Neural cell (in vitro differentiated cells): ENCODE measurements at regions not wholly inside any gene's neighbourhood (a gene's known extent, or its start where the extent isn't known, plus 50 kb on each side); places are given as distances from the start of the nearest gene placed in this dataset.

Experiments
- H2AFZ ChIP-seq: fragments of 200-600, 300-800 bp; sonication (generic), shearing (Covaris generic); 2 replicates; pipeline ENCODE4 v1.6.0; 2014; ENCODE audit warnings: low read depth, mild to moderate bottlenecking, antibody characterized with exemption, low read length, moderate library complexity
- H3F3A ChIP-seq: fragments of 200-600 bp; shearing (Covaris generic); 2 replicates; pipeline ENCODE4 v1.6.1; 2016; ENCODE audit warnings: mild to moderate bottlenecking, moderate library complexity, mixed read lengths, antibody characterized with exemption, low read length; ENCODE audit not compliant: insufficient read depth, poor library complexity, severe bottlenecking
- H3K27ac ChIP-seq: fragments of 200-600, 300-800 bp; sonication (generic), shearing (Covaris generic); 2 replicates; pipeline ENCODE4 v1.5.1; 2014; ENCODE audit warnings: mild to moderate bottlenecking, low read length, moderate library complexity
- H3K27me3 ChIP-seq: fragments of 300-800, 200-600 bp; sonication (generic), shearing (Covaris generic); 2 replicates; pipeline ENCODE4 v1.6.0; 2014; ENCODE audit warnings: mild to moderate bottlenecking, low read depth, low read length, moderate library complexity; ENCODE audit not compliant: insufficient read depth
- H3K36me3 ChIP-seq: fragments of 300-800, 200-600 bp; sonication (generic), shearing (Covaris generic); 2 replicates; pipeline ENCODE4 v1.5.1; 2014; ENCODE audit warnings: mild to moderate bottlenecking, antibody characterized with exemption, low read length, moderate library complexity; ENCODE audit not compliant: insufficient read depth
- H3K4me2 ChIP-seq: fragments of 300-800, 200-600 bp; sonication (generic), shearing (Covaris generic); 2 replicates; pipeline ENCODE4 v1.6.0; 2014; ENCODE audit warnings: mild to moderate bottlenecking, low read length
- H3K4me3 ChIP-seq: fragments of 300-800, 200-600 bp; sonication (generic), shearing (Covaris generic); 2 replicates; pipeline ENCODE4 v1.5.1; 2014; ENCODE audit warnings: mild to moderate bottlenecking, low read length, moderate library complexity
- H3K79me2 ChIP-seq: fragments of 200-600 bp; shearing (Covaris generic); replicated peaks from 2 replicates; pipeline ENCODE4 v1.6.0; 2014; ENCODE audit warnings: mild to moderate bottlenecking, low read length, moderate library complexity; ENCODE audit not compliant: insufficient read depth
- H3K9ac ChIP-seq: fragments of 300-800, 200-600 bp; sonication (generic), shearing (Covaris generic); 2 replicates; pipeline ENCODE4 v1.6.1; 2016; ENCODE audit warnings: mild to moderate bottlenecking, low read length, mixed read lengths
- H3K9me2 ChIP-seq: fragments of 200-600 bp; shearing (Covaris generic); 2 replicates; pipeline ENCODE4 v1.6.1; 2016; ENCODE audit warnings: mild to moderate bottlenecking, low read length, mixed read lengths; ENCODE audit not compliant: insufficient read depth
- H3K9me3 ChIP-seq: fragments of 200-600, 300-800 bp; sonication (generic), shearing (Covaris generic); 2 replicates; pipeline ENCODE4 v1.6.1; 2016; ENCODE audit warnings: mild to moderate bottlenecking, mixed run types, low read length, moderate library complexity, mixed read lengths
- H4K20me1 ChIP-seq: fragments of 200-600 bp; shearing (Covaris generic); 2 replicates; pipeline ENCODE4 v1.6.1; 2016; ENCODE audit warnings: mild to moderate bottlenecking, mixed run types; ENCODE audit not compliant: insufficient read depth
- CTCF ChIP-seq: fragments of 450-650 bp; IDR thresholded peaks from 2 replicates; pipeline ENCODE4 v1.5.1; 2014; ENCODE audit warnings: antibody characterized with exemption, mild to moderate bottlenecking, moderate library complexity; ENCODE audit not compliant: poor library complexity, severe bottlenecking
- EP300 ChIP-seq: fragments of 450-650 bp; conservative IDR thresholded peaks from 2 replicates; pipeline ENCODE4 v1.6.1; 2014; ENCODE audit warnings: antibody characterized with exemption, mild to moderate bottlenecking, moderate library complexity; ENCODE audit not compliant: poor library complexity, severe bottlenecking
- EZH2 ChIP-seq: fragments of 200-600, 300-800 bp; shearing (Covaris generic), sonication (generic); IDR thresholded peaks from 2 replicates; pipeline ENCODE4 v1.6.1; 2014; ENCODE audit warnings: antibody characterized with exemption, low read length, borderline replicate concordance, mild to moderate bottlenecking; ENCODE audit not compliant: insufficient read depth, poor library complexity, severe bottlenecking
- MXI1 ChIP-seq: fragments of 450-650 bp; conservative IDR thresholded peaks from 2 replicates; pipeline ENCODE4 v1.6.1; 2014; ENCODE audit warnings: antibody characterized with exemption, mild to moderate bottlenecking; ENCODE audit not compliant: poor library complexity, severe bottlenecking
- POLR2AphosphoS5 ChIP-seq: IDR thresholded peaks from 2 replicates; pipeline ENCODE4 v1.6.1; 2012
- RAD21 ChIP-seq: fragments of 450-650 bp; conservative IDR thresholded peaks from 2 replicates; pipeline ENCODE4 v1.6.1; 2014; ENCODE audit warnings: antibody characterized with exemption, mild to moderate bottlenecking, moderate library complexity
- REST ChIP-seq: IDR thresholded peaks from 2 replicates; pipeline ENCODE4 v1.6.1; 2012; ENCODE audit warnings: borderline replicate concordance
- SMC3 ChIP-seq: fragments of 450-650 bp; conservative IDR thresholded peaks from 2 replicates; pipeline ENCODE4 v1.6.1; 2014; ENCODE audit warnings: antibody characterized with exemption, mild to moderate bottlenecking, moderate library complexity; ENCODE audit not compliant: poor library complexity
- TAF1 ChIP-seq: IDR thresholded peaks from 2 replicates; pipeline ENCODE4 v1.6.1; 2012; ENCODE audit warnings: low read depth

GRCh38 chr2:4265936-4266335, 562.6 kb downstream of the DCDC2C start:
- Histone ChIP-seq H3F3A (no peaks in the 10 kb centered on the region), H3K36me3 (no peaks in the 10 kb centered on the region), H3K4me3 (no peak overlapping the region), H3K9me2 (no peaks in the 10 kb centered on the region), H3K27ac (no peak overlapping the region), H3K9ac (no peak overlapping the region), H4K20me1 (no peaks in the 10 kb centered on the region), H3K27me3 (no peaks in the 10 kb centered on the region), H2AFZ (no peak overlapping the region), H3K79me2 (no peaks in the 10 kb centered on the region), H3K9me3 (no peaks in the 10 kb centered on the region), H3K4me2 (no peak overlapping the region)
- TF ChIP-seq SMC3 (no peak), CTCF (no peak), RAD21 (no peak), REST (no peak), MXI1 (no peak), TAF1 (no peak), EP300 (no peak), POLR2AphosphoS5 (no peak), EZH2 (no peak)

- Histone ChIP-seq H3K27ac (no peak overlapping the region), H3K9me2 (no peaks in the 10 kb centered on the region), H2AFZ (no peak overlapping the region), H3K36me3 (no peaks in the 10 kb centered on the region), H3K79me2 (no peaks in the 10 kb centered on the region), H3F3A (no peaks in the 10 kb centered on the region), H3K27me3 (no peaks in the 10 kb centered on the region), H3K4me2 (no peak overlapping the region), H4K20me1 (no peaks in the 10 kb centered on the region), H3K9ac (no peak overlapping the region), H3K9me3 (no peaks in the 10 kb centered on the region), H3K4me3 (no peak overlapping the region)
- no peak for TF ChIP-seq CTCF
- no peak for TF ChIP-seq EP300
- TF ChIP-seq EZH2, result no peak
- TF ChIP-seq POLR2AphosphoS5, result no peak
- TF ChIP-seq SMC3, result no peak
- TF ChIP-seq REST, result no peak
- TF ChIP-seq MXI1, result no peak
- TF ChIP-seq RAD21, result no peak
- no peak for TF ChIP-seq TAF1
Measured at GRCh38 chr2:4269885-4270284, 566.5 kb downstream of the DCDC2C start.
